ENCODE measurements at regions not wholly inside any gene's neighbourhood (a gene's known extent, or its start where the extent isn't known, plus 50 kb on each side); places are given as distances from the start of the nearest gene placed in this dataset.

GRCh38 chr22:44362249-44363012 lies 49.7 kb upstream of the SHISAL1 start:
- TF ChIP-seq, protein P1, sequence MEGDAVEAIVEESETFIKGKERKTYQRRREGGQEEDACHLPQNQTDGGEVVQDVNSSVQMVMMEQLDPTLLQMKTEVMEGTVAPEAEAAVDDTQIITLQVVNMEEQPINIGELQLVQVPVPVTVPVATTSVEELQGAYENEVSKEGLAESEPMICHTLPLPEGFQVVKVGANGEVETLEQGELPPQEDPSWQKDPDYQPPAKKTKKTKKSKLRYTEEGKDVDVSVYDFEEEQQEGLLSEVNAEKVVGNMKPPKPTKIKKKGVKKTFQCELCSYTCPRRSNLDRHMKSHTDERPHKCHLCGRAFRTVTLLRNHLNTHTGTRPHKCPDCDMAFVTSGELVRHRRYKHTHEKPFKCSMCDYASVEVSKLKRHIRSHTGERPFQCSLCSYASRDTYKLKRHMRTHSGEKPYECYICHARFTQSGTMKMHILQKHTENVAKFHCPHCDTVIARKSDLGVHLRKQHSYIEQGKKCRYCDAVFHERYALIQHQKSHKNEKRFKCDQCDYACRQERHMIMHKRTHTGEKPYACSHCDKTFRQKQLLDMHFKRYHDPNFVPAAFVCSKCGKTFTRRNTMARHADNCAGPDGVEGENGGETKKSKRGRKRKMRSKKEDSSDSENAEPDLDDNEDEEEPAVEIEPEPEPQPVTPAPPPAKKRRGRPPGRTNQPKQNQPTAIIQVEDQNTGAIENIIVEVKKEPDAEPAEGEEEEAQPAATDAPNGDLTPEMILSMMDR (IDR thresholded peaks at IDR 0.05) = no peak
- TF ChIP-seq POLR2AphosphoS5 (IDR thresholded peaks at IDR 0.05) (no peak), POLR2A (IDR thresholded peaks at IDR 0.05) (no peak)

All from prostate gland (tissue), 2 donors.